ENCODE measurements at regions not wholly inside any gene's neighbourhood (a gene's known extent, or its start where the extent isn't known, plus 50 kb on each side); places are given as distances from the start of the nearest gene placed in this dataset.

GRCh38 chr9:18404434-18405029, 69.4 kb upstream of the ADAMTSL1 start:
- DNase-seq, result no peak

- DNase-seq, result no peak
Measured at GRCh38 chr9:18405240-18405639, 68.7 kb upstream of the ADAMTSL1 start.

DNA sequence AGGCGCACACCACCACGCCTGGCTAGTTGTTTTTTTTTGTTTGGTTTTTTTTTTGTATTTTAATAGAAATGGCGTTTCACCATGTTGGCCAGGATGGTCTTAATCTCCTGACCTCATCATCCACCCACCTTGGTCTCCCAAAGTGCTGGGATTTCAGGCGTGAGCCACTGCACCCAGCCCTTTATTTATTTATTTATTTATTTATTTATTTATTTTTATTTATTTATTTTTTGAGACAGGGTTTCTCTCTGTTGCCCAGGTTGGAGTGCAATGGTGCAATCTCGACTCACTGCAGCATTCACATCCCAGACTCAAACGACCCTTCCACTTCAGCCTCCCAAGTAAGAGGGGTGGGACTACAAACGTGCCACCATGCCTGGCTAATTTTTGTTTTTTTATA, 63.0 kb upstream of the ADAMTSL1 start:
- no peak for DNase-seq

- DNase-seq, result no peak
Measured at GRCh38 chr9:18421391-18421790, 52.6 kb upstream of the ADAMTSL1 start.

DNA sequence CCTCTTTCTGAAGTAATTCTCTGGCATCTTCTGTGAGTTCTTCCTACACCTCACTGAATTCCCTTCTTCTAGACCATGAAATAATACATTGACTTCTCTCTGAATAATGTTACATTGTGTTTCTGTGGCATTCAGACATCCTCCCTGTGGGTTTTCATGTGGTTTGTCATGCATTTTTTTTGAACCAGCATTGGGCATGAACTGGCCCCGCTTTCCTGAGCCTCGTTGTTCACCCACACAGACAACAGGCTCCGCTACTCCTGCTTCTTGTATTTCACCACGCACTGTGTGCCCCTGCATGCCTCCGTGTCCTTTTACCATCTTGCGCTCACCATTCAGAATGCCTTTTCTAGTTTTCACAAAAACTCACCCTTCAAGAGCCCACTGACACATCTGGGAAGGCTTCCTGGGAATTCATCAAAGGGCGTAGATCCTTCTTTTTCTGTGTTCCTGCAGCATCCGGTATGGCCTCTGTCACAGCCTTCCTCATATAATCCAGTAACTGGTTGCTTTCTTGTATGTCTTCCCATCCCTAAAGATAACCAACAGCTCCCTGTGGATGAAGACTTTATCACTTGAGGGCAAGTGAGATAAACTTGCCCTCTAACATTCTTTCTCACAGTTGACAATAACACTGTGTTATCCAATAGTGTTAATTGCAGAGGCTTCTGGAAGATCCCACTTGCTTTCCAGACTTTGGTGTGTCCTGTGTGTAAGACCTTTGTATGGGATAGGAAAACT, 51.5 kb upstream of the ADAMTSL1 start:
- DNase-seq, result no peak

DNA sequence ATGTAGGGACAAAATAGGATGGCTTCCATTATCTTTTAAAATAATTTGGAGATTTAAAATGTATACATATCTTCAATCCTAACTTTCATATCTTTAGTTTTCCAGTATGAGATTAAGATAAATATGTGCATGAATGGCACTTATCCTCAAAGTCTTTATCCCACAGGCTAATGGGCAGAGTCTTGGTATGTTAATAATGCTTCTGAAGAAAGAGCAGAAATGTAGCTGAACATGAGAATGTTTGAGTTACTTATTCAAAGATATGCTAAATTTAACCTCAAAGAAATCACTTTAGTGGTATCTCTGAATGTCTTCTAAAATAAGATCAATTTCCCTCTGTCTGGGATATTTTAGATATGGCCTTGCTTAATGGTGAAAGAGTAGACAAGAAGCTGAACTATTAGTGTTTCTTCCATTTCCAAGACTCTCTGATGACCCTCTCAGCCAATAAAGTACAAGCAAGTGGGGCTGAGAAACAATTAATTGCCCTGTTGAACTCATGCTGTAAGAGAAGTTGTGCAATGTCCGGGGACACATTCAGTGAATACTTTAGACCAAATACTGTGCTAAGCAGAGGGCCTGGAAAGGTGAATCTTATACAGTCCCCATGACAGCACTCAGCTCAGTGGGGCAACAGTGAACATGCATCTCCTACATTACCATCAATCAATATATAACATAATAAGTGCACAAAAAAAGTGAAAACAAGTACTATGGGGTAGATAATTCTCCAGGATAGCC, 50.0 kb upstream of the ADAMTSL1 start:
- DNase-seq, result no peak

All from effector CD8-positive, alpha-beta T cell (primary cell).